SK-N-SH treated with all-trans-retinoic acid at 6 μM for 48 hours (cell line): ENCODE measurements at regions not wholly inside any gene's neighbourhood (a gene's known extent, or its start where the extent isn't known, plus 50 kb on each side); places are given as distances from the start of the nearest gene placed in this dataset.

Source experiments
- ARNTL ChIP-seq: fragments of 450-650 bp; formaldehyde crosslinking; IDR thresholded peaks from 2 replicates; pipeline ENCODE4 v1.5.0; 2020; ENCODE audit warnings: low read depth, mild to moderate bottlenecking, moderate library complexity, borderline replicate concordance
- CREB5 ChIP-seq: fragments of 250-450 bp; sonication (Bioruptor Pico); IDR thresholded peaks from 2 replicates; pipeline ENCODE4 v1.5.1; 2020; ENCODE audit warnings: low read depth, mild to moderate bottlenecking, moderate library complexity
- PATZ1 ChIP-seq: fragments of 250-450 bp; sonication (Bioruptor Pico); IDR thresholded peaks from 2 replicates; pipeline ENCODE4 v1.8.0; 2020; ENCODE audit warnings: mild to moderate bottlenecking, moderate library complexity, borderline replicate concordance
- PPARA ChIP-seq: fragments of 250-450 bp; sonication (Bioruptor Pico); IDR thresholded peaks from 2 replicates; pipeline ENCODE4 v1.5.0; 2020; ENCODE audit warnings: mild to moderate bottlenecking, borderline replicate concordance
- RARB ChIP-seq: fragments of 250-450 bp; sonication (Bioruptor Pico); IDR thresholded peaks from 2 replicates; pipeline ENCODE4 v1.8.0; 2021; ENCODE audit warnings: mild to moderate bottlenecking, moderate library complexity
- TOX ChIP-seq: fragments of 250-450 bp; sonication (Bioruptor Pico); IDR thresholded peaks from 2 replicates; pipeline ENCODE4 v1.8.0; 2021; ENCODE audit warnings: mild to moderate bottlenecking, moderate library complexity, borderline replicate concordance
- ZC3H10 ChIP-seq: fragments of 250-450 bp; sonication (Bioruptor Pico); IDR thresholded peaks from 2 replicates; pipeline ENCODE4 v1.5.1; 2021; ENCODE audit warnings: mild to moderate bottlenecking, moderate library complexity
- ZFP3 ChIP-seq: fragments of 250-450 bp; sonication (Bioruptor Pico); IDR thresholded peaks from 2 replicates; pipeline ENCODE4 v1.5.0; 2020; ENCODE audit warnings: mild to moderate bottlenecking, moderate library complexity
- ZFP30 ChIP-seq: fragments of 450-650 bp; formaldehyde crosslinking; IDR thresholded peaks from 2 replicates; pipeline ENCODE4 v1.5.0; 2022; ENCODE audit warnings: mild to moderate bottlenecking, moderate library complexity

GRCh38 chr5:15012061-15012460 lies 140.5 kb upstream of the ANKH start:
- TF ChIP-seq CREB5 (no peak), ZFP3 (CRISPR knock-in tag) (no peak), RARB (CRISPR knock-in tag) (no peak), PATZ1 (CRISPR knock-in tag) (no peak), PPARA (CRISPR knock-in tag) (no peak), ZFP30 (CRISPR knock-in tag) (no peak), TOX (CRISPR knock-in tag) (no peak), ZC3H10 (no peak), ARNTL (CRISPR knock-in tag) (no peak)
